ENCODE measurements at regions not wholly inside any gene's neighbourhood (a gene's known extent, or its start where the extent isn't known, plus 50 kb on each side); places are given as distances from the start of the nearest gene placed in this dataset.

GRCh38 chr1:214830941-214831340 lies 227.9 kb downstream of the CENPF start:
- Histone ChIP-seq H3K4me1 (ENCODE audit: insufficient read depth, low read length) (peaks cover 28% of the 10 kb centered on the region), H3K9ac (ENCODE audit: insufficient read depth, low read depth, low read length) (no peak overlapping the region), H3K27ac (ENCODE audit: extremely low read length, insufficient read depth, low read length) (no peak overlapping the region), H4K20me1 (ENCODE audit: insufficient read depth, low read length) (no peaks in the 10 kb centered on the region), H3K4me2 (ENCODE audit: low read depth, low read length) (no peak overlapping the region), H3K36me3 (replicated peaks in 1 of 2; ENCODE audit: control insufficient read depth in 1 of 2, insufficient read depth in 2 of 2, low read length in 2 of 2) (no peaks in the 10 kb centered on the region), H3K27me3 (ENCODE audit: control insufficient read depth in 1 of 2, insufficient read depth in 2 of 2, low read length in 2 of 2) (no peaks in the 10 kb centered on the region), H3K9me3 (ENCODE audit: low read length) (no peaks in the 10 kb centered on the region), H2AFZ (ENCODE audit: low read length) (no peak overlapping the region), H3K4me3 (replicated peaks in 1 of 3; ENCODE audit: insufficient read depth in 1 of 3, low read depth in 2 of 3, low read length in 3 of 3) (no peak overlapping the region), H3K79me2 (ENCODE audit: insufficient read depth, low read length) (no peaks in the 10 kb centered on the region)
- BruUV-seq (replicated peaks), result no TSS peak
- FAIRE-seq (no peak), ATAC-seq (no peak), DNase-seq (ENCODE audit: low spot score) (no peak)
- 43% methylated on average over 2 of the region's 2 CpGs for WGBS (ENCODE audit: low lambda C conversion rate)
- ChIA-PET CTCF (ENCODE audit: low intra/inter-chr PET ratio, low total read pairs) (no interaction called here), POLR2A (no interaction called here)
- in situ Hi-C loops (cut with HindIII; ENCODE audit: extremely low pct_ligation_motif_present, low pct_unique_long_range_greater_than_20kb) (loop anchor here (10.0 kb wide), 1 partner anchor 156 kb away; no protein-coding TSS in a partner anchor), intact Hi-C loops (cut with micrococcal nuclease; ENCODE audit: unreplicated experiment) (loop anchor here (10.0 kb wide), 1 partner anchor 156 kb away; no protein-coding TSS in a partner anchor)
- TF ChIP-seq MXD4 (CRISPR knock-in tag; IDR thresholded peaks at IDR 0.05) (no peak), ZNF224 (CRISPR knock-in tag; IDR thresholded peaks at IDR 0.05) (no peak), ZFP90 (CRISPR knock-in tag; IDR thresholded peaks at IDR 0.05; ENCODE audit: borderline replicate concordance) (no peak), CREBL2 (CRISPR knock-in tag; IDR thresholded peaks at IDR 0.05; ENCODE audit: borderline replicate concordance) (no peak), GATA4 (IDR thresholded peaks at IDR 0.05; ENCODE audit: borderline replicate concordance, low read depth) (no peak), ZUFSP (CRISPR knock-in tag; IDR thresholded peaks at IDR 0.05; ENCODE audit: borderline replicate concordance) (no peak), GFI1 (CRISPR knock-in tag; IDR thresholded peaks at IDR 0.05; ENCODE audit: borderline replicate concordance) (no peak), ZNF652 (CRISPR knock-in tag; IDR thresholded peaks at IDR 0.05; ENCODE audit: borderline replicate concordance, low read depth) (no peak), HDAC6 (IDR thresholded peaks at IDR 0.05; ENCODE audit: low read depth, low read length) (no peak), PITX1 (CRISPR knock-in tag; IDR thresholded peaks at IDR 0.05) (no peak), ZNF234 (CRISPR knock-in tag; conservative IDR thresholded peaks at IDR 0.05) (no peak), ZFP36 (IDR thresholded peaks at IDR 0.05; ENCODE audit: borderline replicate concordance, low read depth, low read length, partially characterized antibody) (no peak), POLR2AphosphoS5 (IDR thresholded peaks at IDR 0.05; ENCODE audit: low read depth, low read length) (no peak), ARID4A (CRISPR knock-in tag; IDR thresholded peaks at IDR 0.05; ENCODE audit: borderline replicate concordance) (no peak), MAFF (IDR thresholded peaks at IDR 0.05; ENCODE audit: low read depth, low read length) (no peak), ZNF704 (CRISPR knock-in tag; IDR thresholded peaks at IDR 0.05; ENCODE audit: borderline replicate concordance) (no peak), ZNF10 (CRISPR knock-in tag; IDR thresholded peaks at IDR 0.05; ENCODE audit: borderline replicate concordance, low read depth) (no peak), ZNF468 (CRISPR knock-in tag; IDR thresholded peaks at IDR 0.05) (no peak)

Measured in HepG2 (cell line).